ENCODE measurements at regions not wholly inside any gene's neighbourhood (a gene's known extent, or its start where the extent isn't known, plus 50 kb on each side); places are given as distances from the start of the nearest gene placed in this dataset.

- no peak for DNase-seq
- no peak overlapping the region for H3K4me3 ChIP-seq
- H3K27ac ChIP-seq, result no peak overlapping the region
- TF ChIP-seq CTCF (IDR thresholded peaks at IDR 0.05) (no peak), POLR2A (IDR thresholded peaks at IDR 0.05) (no peak)
- H3K27me3 ChIP-seq, result no peaks in the 10 kb centered on the region
- H3K4me1 ChIP-seq, result no peaks in the 10 kb centered on the region
- no peaks in the 10 kb centered on the region for H3K9me3 ChIP-seq
- H3K36me3 ChIP-seq, result no peaks in the 10 kb centered on the region
Measured at GRCh38 chr5:61783481-61783880, 451.4 kb downstream of the ZSWIM6 start.

- DNase-seq, result no peak
- Histone ChIP-seq H3K27ac (no peak overlapping the region), H3K27me3 (no peaks in the 10 kb centered on the region), H3K36me3 (no peaks in the 10 kb centered on the region), H3K4me1 (no peaks in the 10 kb centered on the region), H3K9me3 (no peaks in the 10 kb centered on the region), H3K4me3 (no peak overlapping the region)
- TF ChIP-seq CTCF (IDR thresholded peaks at IDR 0.05) (no peak), POLR2A (IDR thresholded peaks at IDR 0.05) (no peak)
Measured at GRCh38 chr5:61784341-61784740, 452.3 kb downstream of the ZSWIM6 start.

GRCh38 chr5:61788548-61788947, 456.5 kb downstream of the ZSWIM6 start:
- H3K36me3 ChIP-seq, result no peaks in the 10 kb centered on the region
- no peaks in the 10 kb centered on the region for H3K27me3 ChIP-seq
- DNase-seq, result no peak
- no peaks in the 10 kb centered on the region for H3K9me3 ChIP-seq
- H3K4me3 ChIP-seq, result no peak overlapping the region
- H3K4me1 ChIP-seq, result peaks cover 0 to 5% (median 2%) of the 10 kb centered on the region in 4 donors
- TF ChIP-seq POLR2A (IDR thresholded peaks at IDR 0.05) (no peak), CTCF (IDR thresholded peaks at IDR 0.05) (no peak)
- H3K27ac ChIP-seq, result no peak overlapping the region

GRCh38 chr5:61790007-61790406, 457.9 kb downstream of the ZSWIM6 start:
- TF ChIP-seq POLR2A (IDR thresholded peaks at IDR 0.05) (no peak), CTCF (IDR thresholded peaks at IDR 0.05) (no peak)
- Histone ChIP-seq H3K4me1 (peaks cover 0 to 5% (median 2%) of the 10 kb centered on the region in 4 donors), H3K9me3 (no peaks in the 10 kb centered on the region), H3K27me3 (no peaks in the 10 kb centered on the region), H3K27ac (no peak overlapping the region), H3K36me3 (no peaks in the 10 kb centered on the region), H3K4me3 (no peak overlapping the region)
- no peak for DNase-seq

GRCh38 chr5:61790678-61791077, 458.6 kb downstream of the ZSWIM6 start:
- no peaks in the 10 kb centered on the region for H3K27me3 ChIP-seq
- H3K27ac ChIP-seq, result peak overlapping the region in 2 of 4 donors; percentile 62 to 85
- TF ChIP-seq POLR2A (IDR thresholded peaks at IDR 0.05) (peak in 1 of 2 donors; percentile 45), CTCF (IDR thresholded peaks at IDR 0.05) (peak in 1 of 6 experiments; percentile 3)
- H3K9me3 ChIP-seq, result no peaks in the 10 kb centered on the region
- H3K36me3 ChIP-seq, result no peaks in the 10 kb centered on the region
- no peak overlapping the region for H3K4me3 ChIP-seq
- peaks cover 0 to 5% (median 2%) of the 10 kb centered on the region in 4 donors for H3K4me1 ChIP-seq
- peak in 2 of 3 donors; percentile 75 to 87 for DNase-seq

GRCh38 chr5:61796773-61797172, 464.7 kb downstream of the ZSWIM6 start:
- no peaks in the 10 kb centered on the region for H3K9me3 ChIP-seq
- no peaks in the 10 kb centered on the region for H3K27me3 ChIP-seq
- H3K4me3 ChIP-seq, result no peak overlapping the region
- no peaks in the 10 kb centered on the region for H3K36me3 ChIP-seq
- no peak overlapping the region for H3K27ac ChIP-seq
- TF ChIP-seq POLR2A (IDR thresholded peaks at IDR 0.05), result no peak
- TF ChIP-seq CTCF (IDR thresholded peaks at IDR 0.05), result no peak
- no peak for DNase-seq
- H3K4me1 ChIP-seq, result no peaks in the 10 kb centered on the region
